Lower leg skin (tissue), 3 donors: ENCODE measurements at regions not wholly inside any gene's neighbourhood (a gene's known extent, or its start where the extent isn't known, plus 50 kb on each side); places are given as distances from the start of the nearest gene placed in this dataset.

Experiments used
- CTCF ChIP-seq, 3 donors: fragments of 450-650 bp; IDR thresholded peaks; one replicate each; pipeline ENCODE4 v1.5.1; 2016; ENCODE audit warnings: antibody characterized with exemption in 3 of 3, mild to moderate bottlenecking in 3 of 3, moderate library complexity in 2 of 3
- POLR2A ChIP-seq, 2 donors: fragments of 450-650 bp; IDR thresholded peaks; one replicate each; pipeline ENCODE4 v1.6.1; 2016 to 2017; ENCODE audit warnings: antibody characterized with exemption in 2 of 2, mild to moderate bottlenecking in 1 of 2, moderate library complexity in 1 of 2

DNA sequence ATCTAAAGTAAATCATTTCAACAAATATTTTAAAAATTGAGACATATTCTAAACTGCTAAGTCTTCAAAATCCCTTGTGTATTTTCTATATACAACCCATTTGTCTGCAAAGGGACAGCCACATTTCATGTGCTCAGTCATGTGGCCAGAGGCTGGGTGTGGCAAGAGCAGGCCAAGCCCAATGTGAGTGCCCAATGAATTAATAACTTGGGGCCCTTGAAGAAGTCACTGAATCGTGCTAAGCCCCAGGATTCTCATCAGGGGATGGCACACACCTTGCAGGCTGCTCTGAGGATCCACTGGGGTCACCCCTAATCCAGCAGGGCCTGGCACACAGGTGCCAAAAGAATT, 78.2 kb upstream of the SMIM23 start:
- TF ChIP-seq CTCF (IDR thresholded peaks at IDR 0.05) (no peak), POLR2A (IDR thresholded peaks at IDR 0.05) (no peak)
